Stimulated activated CD4-positive, alpha-beta T cell treated with anti-CD3 and anti-CD28 coated beads, Interleukin-2, amount 100 ng/mL, for 24 hours (primary cell): ENCODE measurements at regions not wholly inside any gene's neighbourhood (a gene's known extent, or its start where the extent isn't known, plus 50 kb on each side); places are given as distances from the start of the nearest gene placed in this dataset.

ENCODE experiments used
- DNase-seq, 2 donors: peaks; one replicate each; pipeline ENCODE4 v3.0.0-alpha.2; 2020

DNA sequence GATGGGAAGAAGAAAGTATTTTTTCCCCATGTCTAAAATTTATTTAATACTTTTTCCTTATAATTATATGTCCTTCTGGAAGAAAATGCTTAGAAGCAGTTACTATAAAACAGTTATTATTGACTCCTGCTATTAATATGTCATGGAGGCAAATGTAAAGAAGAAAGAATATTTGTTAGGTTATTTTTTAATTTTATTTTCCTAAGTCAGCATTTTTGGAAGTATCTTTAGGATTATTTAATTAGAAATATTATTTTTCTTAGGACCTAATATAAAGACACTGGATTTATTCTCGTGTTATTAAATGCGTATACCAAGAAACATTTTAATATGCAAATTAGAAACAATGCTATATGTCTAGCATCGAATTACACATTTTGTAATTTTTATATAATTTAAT, 687.7 kb downstream of the TRAM1L1 start:
- no peak for DNase-seq

DNA sequence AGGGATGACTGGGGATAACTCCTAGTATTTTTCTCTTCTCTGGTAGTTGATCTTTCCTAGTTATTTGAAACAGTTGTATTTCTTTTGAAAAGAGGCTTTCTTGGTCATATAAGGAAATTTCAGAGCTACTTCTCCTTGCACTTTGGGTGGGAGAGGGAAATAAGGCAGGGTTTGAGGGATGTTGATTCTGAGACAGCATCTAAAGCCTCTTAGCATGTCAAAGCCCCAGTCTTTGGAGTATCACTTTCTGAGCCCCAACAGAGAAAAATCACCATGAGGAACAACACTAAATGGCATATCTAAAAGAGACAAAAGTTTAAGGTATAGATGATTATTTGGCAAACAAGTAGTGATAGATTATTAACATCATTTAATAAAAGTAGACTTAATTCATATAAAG, 688.1 kb downstream of the TRAM1L1 start:
- DNase-seq = no peak

DNA sequence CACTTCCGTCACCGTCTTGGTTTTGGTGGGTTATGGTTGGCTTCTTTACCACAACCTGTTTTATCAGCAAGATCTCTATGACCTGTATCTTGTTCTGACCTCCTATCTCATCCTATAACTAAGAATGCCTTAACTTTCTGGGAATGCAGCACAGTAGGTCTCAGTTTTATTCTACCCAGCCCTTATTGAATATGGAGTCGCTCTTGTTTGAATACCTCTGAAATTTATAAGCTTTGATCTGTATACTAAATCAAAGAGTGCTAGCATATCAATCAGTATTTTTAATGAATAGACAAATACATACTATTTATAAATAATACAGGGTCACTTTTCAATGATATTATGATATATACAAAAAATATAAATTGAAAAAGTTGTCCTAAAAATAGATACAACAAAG, 690.0 kb downstream of the TRAM1L1 start:
- no peak for DNase-seq

DNA sequence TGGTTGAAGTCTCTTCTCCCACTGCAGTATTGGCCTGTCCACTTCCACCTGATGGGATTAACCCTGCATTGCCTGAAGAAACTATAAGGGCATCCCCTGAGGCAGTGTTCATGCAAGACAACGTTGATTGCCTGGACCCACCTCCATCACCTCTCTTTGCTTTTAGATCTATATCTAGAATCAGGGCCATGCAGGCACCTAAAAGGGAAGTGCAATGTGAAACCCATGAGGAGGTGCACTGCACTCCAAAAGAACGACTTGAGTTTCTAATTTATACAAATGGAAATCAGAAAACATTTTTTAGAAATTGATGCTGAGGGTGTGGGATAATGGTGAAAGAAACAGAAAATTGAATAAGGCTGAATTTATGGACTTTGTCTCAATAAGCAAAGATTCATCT, 694.4 kb downstream of the TRAM1L1 start:
- DNase-seq = no peak

DNA sequence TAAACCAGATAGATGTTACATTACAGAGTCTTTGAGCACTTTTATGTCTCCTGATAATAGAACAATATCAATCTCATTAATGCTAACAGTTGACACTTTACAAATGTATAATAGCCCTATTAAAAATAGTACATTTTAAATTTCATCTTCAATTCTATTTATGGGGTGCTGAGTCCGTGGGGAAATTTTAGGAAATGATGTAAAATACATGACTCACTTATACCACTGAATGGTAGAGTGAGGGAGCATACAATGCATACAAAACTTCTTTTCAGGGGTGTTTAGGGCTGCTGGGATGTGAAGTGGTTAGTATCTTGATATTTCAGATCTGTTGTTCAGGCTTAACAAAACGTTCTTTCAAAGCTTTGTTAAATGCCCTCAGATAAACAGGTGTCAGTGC, 696.2 kb downstream of the TRAM1L1 start:
- DNase-seq = no peak

DNA sequence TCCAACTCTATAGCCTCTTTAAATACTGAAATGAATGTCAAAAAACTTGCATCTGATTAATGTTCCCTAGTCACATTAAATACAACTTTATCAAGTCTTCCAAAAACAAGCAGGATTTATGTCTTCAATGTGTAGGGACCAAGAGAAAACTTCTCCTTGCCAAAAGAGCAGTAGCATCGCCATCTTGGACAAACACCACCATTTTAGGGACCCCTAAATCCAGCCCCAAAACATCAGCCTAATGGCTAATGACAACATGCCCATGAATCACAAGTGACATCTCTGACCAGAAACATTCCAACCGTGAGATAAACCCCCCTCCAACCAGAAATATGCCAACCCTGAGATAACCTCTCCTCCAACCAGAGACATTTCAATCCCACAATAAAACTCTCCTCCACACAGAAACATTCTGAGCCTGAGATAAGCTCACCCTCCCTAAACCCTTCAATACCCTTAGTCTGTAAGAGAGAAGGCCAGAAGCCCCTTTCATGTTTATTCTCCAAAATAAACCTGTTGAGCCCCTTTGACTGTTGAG, 697.4 kb downstream of the TRAM1L1 start:
- no peak for DNase-seq

DNA sequence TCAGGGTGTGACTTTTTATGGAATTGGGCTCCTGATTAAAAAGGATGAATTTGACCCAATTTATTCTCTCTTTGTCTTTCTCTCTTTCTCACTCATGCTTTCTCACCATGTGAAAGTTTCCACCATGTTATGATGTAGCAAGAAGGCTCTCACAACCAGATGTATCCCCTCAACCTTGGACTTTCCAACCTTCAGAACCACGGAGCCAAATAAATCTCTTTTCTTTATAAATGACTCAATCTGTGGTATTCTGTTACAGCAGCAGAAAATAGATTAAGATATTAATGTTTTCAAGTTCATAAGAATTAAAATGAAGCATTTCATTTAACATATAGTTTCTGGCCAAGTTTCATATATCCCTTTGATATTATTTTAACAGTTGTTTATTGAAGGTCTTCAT, 698.5 kb downstream of the TRAM1L1 start:
- no peak for DNase-seq

DNA sequence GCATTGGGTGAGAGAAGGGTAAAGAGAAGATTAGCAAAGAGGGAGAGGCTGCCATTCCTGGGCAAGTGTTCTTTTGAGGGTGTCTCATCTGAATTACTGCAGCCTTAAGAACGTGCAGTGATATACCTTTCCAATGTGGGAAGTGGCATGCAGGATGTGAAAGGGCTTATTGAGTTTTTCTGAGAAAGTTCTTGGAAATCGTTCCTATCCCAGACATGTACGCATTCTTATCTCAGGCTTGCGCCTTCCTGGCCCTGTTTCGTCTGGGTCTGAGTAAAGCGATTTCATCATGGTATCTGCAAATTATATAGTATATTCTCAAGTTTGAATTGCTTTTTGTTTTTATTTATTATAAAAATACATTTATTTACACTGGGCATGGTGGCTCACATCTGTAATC, 699.8 kb downstream of the TRAM1L1 start:
- no peak for DNase-seq

DNA sequence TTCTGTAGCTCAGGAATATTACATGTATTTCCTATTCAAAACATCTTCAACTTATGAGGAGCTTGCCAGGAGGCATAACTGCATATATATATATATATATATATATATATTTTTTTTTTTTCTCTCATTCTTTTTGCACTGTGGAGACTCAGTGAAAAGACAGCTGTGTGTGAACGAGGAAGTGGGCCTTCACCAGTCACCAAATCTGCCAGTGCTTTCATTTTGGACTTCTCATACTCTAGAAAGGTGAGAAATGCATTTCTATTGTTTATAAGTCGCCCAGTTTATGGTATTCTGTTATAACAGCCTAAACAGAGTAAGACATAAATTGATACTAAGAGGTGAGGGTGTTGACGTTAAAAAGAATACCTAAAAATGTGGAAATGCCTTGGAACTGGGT, 710.6 kb downstream of the TRAM1L1 start:
- DNase-seq = no peak

DNA sequence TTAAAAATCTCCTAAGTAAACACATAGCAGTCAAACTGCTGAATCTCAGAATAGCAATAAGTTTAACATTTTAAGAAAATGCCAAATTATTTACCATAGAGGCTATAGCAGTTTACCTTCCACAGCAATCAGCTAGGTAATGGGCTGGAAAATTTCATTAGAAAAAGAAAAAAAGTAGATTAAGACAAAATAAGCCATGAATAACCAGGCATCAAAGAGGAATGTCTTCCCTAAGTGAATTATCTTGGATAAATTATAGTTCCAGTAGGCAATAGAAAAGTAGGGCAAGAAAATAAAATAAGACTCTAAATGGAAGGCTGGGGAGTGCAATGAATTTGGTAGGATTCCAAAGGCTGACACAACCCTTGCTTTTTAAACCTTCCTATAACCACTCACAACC, 722.8 kb downstream of the TRAM1L1 start:
- DNase-seq = no peak

DNA sequence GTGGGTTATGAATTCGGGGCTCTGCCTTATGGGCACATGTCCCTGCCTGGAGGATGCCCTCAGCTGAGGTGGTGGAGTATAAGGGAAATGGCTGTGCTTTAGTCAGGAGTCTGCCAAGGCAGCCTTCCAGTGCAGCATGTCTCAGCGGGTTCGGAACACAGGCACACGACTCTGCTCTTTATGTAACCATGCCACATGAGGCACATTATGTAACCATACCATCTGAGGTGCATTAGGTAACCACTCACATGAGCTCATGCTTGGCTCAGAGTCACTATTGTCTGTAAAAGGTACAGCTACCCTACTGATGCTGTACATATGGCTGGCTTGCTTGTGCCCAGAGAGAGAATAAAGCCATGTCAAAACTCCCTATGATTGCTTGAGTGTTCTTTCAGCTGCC, 723.6 kb downstream of the TRAM1L1 start:
- no peak for DNase-seq

DNA sequence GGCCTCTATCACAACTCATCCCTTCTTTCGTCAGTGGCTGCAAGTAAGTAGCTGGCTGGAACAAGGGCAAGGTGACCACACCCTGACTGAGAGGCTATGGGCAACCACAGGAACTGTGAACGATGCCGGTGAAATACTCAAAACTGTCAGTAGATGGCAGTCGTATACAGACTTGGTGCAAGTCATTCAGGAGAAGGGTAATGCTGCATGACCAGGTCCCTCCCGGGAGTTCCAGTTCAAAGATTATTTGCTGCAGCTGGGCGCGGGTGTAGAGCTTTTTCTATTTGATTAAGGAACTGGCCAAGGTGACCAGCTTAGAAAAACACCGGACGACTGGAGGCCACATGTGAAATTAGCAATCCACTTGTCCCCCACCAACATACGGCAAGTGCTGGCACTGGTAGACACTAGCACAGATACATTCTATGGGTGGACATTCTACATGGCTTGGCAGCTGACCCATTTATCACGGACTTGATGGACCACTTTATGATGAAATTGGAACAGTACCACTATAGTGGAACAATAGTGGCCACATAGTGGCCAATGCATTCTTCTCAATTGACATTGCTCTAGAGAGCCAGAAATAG, 726.6 kb downstream of the TRAM1L1 start:
- peak; percentile 26 to 27 for DNase-seq

DNA sequence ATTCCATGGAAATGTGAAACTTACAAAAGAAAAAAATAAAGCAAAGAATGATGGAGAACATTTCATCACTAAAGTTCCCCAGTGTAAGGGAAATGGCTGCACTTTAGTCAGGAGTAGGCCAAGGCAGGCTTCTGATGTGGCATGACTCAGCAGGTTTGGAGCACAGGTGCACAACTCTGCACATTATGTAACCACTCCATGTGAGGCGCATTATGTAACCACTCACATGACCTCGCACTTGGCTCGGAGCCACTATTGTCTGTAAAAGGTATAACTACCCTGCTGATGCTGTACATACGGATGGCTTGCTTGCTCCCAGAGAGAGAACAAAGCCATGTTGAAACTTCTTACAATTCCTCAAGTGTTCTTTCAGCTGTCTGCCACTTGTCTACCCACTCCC, 727.6 kb downstream of the TRAM1L1 start:
- no peak for DNase-seq

DNA sequence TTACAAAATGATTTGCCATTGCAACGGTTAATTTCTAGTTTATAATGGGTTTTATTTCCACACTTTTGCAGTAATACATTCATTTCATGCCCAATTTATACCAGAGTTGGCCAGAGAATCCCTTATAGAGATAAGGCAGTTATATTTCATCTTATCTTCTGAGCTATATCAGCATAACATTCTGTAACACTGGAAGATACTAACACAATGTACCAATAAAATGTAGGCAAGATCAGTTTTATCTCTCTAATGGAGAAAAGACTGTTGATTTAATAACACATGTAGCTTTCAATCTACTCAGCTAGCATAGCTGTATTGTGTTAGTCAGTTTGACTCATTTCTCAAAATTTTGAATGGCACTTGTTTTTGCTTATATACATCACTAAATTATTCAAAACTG, 738.6 kb downstream of the TRAM1L1 start:
- DNase-seq = no peak

DNA sequence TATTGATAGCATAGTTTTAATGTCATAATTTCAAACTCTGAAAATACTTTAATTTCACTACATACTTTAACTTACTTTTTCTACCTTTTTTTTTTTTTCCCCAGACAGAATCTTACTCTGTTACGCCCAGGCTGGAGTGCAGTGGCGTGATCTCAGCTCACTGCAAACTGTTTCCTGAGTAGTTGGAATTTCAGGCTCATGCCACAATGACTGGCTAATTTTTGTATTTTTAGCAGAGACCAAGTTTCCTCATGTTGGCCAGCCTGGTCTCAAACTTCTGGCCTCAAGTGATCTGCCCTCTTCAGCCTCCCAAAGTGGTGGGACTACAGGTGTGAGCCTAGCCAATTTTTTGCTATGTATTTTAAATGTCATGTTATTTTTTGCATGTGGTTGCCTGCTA, 741.6 kb downstream of the TRAM1L1 start:
- DNase-seq = no peak

DNA sequence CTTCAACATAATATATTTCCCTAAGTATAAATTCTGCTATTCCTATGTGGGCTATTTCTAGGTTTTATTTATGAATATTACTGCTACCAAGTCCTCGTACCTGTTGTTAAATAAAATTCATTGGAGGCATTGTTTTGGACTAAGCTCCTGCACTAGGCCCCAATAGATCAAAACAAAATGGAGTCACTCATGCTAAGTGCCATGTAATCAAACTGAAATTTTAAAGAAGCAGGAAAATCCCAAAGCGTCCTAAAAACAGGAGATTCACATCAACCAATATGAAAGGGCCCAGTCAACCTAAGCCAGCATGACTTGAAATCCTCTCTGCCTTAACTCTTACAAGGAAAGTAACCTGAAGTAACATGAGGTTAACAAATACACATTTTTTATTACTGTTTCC, 743.2 kb downstream of the TRAM1L1 start:
- no peak for DNase-seq

DNA sequence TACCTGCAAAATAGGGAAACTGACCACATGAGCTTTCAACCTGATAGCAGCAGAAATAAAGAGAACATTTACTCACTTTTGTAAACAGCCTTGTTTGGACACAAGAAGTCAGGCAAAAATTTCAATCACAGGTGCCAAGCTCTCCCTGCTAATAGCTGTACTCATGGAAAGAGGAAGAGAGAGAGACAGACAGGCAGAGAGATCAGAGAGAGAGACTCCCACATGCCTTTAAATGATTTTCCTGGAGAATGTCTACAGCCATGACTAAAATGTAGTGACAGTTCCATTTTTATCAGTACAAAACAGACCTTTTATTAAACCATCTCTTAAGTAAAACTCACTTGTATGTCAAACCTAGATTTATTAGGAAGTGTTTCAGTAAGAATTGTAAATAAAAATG, 752.9 kb downstream of the TRAM1L1 start:
- no peak for DNase-seq

DNA sequence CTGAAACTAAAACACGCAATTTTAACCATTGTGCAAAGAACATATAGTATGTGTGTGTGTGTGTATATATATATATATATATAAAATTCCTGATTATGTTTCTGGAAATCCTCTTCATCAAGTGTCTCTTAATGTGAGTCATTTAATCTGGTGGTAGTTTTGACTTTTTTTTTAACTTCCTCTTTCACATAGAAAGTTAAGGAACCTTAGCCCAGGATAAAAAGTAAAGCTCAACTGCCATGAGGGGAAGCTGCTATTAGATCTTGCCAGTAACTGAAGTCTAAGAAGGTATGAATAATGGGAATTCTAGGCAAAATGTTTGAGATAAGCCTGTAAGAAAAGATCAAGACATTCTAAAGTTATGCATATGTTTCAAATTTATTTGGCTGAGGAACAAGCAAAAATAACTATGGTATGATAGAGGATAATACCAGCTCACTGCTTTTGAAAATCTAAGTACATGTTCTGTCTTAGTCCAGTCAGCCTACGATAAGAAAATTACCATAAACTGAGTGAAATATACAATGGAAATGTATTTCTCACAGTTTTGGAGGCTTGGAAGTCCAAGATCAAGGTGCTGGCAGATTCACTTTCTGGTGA, 757.0 kb downstream of the TRAM1L1 start:
- no peak for DNase-seq

DNA sequence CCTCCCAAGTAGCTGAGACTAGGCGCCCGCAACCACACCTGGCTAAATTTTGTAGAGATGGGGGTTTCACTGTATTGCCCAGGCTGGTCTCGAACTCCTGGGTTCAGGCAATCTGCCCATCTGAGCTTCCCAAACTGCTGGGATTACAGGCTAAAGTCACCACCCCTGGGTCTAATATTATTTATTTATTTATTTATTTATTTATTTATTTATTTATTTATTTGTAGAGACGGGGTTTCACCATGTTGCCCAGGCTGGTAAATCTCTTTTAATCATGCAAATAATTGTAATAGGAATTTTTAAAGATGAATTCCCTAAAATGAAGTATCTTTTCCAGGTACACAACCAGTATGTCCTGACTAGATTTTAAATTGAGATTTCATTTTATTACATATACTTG, 761.8 kb downstream of the TRAM1L1 start:
- no peak for DNase-seq

DNA sequence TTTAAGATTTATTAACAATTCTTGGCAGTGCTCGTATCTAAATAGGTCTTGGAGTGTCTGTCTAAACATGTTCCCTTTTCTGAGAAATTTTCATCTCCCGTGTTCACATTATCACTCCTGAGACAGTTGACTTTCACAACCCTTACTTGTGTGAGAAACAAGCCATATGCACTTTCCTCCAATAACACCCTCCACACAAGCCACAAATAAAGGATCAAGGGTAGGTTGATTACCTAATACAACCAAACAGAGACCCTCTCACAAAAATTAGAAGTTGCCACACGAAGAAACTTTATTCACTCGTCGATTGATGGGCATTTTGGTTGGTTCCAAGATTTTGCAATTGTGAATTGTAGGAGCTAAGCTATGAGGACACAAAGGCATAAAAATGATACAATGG, 763.9 kb downstream of the TRAM1L1 start:
- DNase-seq = no peak

DNA sequence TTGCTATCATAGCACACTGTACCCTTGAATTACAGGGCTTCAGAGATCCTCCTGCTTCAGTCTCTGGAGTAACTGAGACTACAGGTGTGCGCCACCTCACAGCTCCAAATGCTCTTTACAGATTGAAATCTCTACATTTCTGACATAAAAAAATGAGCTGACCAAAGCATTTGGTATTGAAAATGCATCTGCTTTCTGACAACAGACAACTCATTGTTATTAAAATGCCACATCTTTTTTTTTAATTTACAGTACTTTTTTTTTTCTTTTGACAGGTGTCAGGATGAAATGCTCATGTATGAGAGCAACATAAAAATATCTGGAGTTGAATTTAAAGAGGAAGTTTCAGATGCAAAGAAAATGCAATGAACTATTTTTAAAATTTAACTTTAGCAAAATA, 764.5 kb downstream of the TRAM1L1 start:
- no peak for DNase-seq

DNA sequence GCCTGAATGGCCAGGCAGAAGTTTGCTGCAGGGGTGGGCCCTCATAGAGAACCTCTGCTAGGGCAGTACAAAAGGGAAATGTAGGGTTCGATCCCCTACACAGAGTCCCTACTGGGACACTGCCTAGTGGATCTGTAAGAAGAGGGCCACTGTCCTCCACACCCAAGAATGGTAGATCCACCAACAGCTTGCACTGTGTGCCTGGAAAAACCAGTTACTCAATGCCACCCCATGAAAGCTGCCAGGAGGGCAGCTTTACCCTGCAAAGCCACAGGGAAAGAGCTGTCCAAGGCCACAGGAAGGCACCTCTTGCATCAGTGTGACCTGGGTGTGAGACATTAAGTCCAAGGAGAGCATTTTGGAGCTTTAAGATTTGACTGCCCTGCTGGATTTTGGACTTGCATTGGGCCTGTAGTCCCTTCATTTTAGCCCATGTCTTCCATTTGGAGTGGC, 781.6 kb downstream of the TRAM1L1 start:
- DNase-seq = no peak

DNA sequence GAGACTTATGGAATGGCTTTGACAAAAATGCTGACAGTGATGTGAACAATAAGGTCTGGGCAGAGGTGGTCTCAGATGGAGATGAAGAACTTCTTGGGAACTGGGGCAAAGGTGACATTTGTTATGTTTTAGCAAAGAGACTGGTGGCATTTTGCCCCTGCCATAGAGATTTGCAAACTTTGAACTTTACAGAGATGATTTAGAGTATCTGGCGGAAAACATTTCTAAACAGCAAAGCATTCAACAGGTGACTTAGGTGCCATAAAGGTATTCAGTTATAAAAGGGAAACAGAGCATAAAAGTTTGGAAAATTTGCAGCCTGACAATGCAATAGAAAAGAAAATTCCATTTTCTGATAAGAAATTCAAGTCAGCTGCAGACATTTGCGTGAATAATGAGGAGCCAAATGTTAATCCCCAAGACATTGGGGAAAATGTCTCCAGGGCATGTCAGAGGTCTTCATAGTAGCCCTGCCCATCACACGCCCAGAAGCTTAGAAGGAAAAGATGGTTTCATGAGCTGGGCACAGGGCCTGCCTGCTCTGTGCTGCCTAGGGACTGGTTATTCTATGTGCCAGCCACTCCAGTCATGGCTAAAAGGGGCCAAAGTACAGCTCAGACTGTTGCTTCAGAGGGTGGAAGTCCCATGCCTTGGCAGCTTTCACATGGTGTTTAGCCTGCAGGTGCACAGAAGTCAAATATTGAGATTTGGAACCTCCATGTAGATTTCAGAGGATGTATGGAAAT, 782.2 kb downstream of the TRAM1L1 start:
- no peak for DNase-seq

DNA sequence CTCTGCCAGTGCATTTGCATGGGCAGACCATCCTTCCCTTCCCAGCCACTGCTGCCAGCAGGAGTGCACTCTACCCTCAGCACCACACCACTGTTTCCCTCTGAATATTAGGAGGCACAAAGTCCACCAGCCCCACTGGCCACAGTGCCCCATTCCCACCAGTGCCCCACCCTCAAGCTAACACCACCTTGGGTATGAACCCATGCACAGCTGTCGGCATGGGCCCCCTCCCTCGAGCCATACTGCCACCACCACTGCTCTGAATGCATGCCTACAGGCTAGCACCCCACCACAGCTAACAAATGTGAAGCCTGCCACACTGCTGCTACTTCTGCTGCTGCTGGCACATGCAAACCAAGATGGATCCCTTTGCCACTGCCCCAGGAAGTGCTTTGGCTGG, 810.4 kb downstream of the TRAM1L1 start:
- DNase-seq = no peak
